DMS 273 treated with DMSO at 0.1 percent for 48 hours (cell line): ENCODE measurements at regions not wholly inside any gene's neighbourhood (a gene's known extent, or its start where the extent isn't known, plus 50 kb on each side); places are given as distances from the start of the nearest gene placed in this dataset.

Source experiments
- DNase-seq: peaks from one replicate; lab custom pipeline; 2025; lab: John Stamatoyannopoulos, UW

DNA sequence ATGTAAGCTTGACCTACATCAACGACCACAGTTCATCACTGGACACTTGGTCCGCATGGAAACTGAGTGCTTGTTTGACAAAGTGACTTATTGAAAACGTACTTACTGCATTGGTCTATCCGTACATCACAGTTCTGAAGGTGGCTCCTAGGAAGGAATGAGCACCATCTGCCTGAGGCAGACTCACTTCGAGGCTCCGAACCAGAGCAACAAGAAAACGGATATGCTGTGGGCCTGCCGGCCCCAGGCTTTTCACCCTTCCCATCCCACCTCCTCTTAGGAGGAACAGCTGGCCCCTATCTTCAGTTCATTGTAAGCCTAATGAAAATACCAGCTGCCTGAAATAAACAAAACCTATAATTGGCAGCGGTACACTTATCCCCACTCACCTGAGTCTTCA, 67.2 kb upstream of the TSLP start:
- DNase-seq = no peak

DNA sequence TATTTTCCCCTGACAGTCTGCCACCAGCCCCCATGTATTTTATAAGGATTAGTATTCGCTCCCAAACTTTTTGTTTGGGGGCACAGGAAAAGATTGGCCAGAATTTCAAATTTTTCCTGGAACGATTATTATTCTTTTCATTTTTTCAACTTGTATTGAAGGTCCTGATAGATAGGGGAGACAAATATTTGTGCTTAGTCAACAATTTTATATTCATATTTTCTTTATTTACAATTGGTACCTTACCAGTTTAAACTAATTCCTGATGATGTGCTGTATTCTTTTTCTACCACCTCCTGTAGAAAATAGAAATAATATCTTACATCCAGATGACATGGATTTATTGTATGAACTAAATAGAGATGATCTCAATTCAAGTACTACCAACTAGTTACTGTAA, 60.7 kb upstream of the TSLP start:
- no peak for DNase-seq

DNA sequence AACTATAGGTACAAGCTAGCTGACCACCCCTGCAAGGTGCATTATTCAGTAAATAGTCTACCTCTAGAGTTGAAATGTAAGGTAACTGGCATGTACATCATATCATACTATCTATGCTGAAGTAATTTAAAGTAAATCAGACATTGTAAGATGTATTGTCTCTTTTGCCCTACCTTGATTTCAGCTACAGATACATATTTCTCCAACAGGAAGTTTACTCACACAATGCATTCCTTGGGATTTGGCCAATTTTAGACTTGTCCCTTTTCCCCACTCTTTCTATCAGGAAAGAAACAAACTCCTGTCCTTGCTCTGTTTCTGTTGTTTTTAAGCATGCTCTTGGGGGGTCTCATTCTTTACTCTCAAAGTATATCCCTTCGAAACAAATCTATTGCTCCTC, 58.5 kb upstream of the TSLP start:
- no peak for DNase-seq

DNA sequence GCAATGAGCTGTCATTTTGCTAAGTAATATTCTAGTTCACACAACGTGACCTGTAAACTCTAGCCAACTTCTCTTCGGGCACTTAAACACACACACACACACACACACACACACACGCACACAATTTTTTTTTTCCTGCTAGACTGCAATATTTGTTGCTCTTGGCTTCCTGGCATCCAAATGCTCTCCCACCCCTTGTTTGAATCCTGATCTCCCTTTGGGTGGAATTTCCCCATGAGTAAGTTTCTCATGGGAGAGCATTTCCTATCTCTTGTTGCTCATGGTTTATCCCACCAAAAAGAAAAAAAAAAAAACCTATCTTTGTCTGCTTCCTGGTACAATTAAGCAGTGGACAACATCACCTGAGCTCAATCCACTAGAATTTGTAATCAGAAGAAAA, 54.7 kb upstream of the TSLP start:
- DNase-seq = no peak

DNA sequence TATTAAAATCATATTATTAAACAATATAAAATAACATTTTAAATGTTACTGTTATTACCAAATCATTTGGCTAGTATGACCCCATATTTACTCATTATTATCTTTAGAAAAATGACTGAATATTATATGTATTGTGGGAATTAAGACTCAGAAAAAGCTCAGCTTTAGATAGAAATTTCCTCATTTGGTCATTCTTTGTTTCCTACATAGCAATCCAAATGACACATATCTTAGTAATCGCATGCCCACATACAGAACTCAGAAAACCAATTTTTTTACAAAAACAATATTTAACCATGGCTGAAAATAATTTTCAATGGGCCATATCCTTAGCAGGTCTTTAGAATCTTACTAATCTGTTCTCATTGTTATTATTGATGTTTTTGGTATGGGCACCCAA, 53.8 kb upstream of the TSLP start:
- DNase-seq = no peak
